ENCODE measurements at regions not wholly inside any gene's neighbourhood (a gene's known extent, or its start where the extent isn't known, plus 50 kb on each side); places are given as distances from the start of the nearest gene placed in this dataset.
A peak's percentile ranks its signal among the peaks of the same experiment; 100 is the strongest.

DNA sequence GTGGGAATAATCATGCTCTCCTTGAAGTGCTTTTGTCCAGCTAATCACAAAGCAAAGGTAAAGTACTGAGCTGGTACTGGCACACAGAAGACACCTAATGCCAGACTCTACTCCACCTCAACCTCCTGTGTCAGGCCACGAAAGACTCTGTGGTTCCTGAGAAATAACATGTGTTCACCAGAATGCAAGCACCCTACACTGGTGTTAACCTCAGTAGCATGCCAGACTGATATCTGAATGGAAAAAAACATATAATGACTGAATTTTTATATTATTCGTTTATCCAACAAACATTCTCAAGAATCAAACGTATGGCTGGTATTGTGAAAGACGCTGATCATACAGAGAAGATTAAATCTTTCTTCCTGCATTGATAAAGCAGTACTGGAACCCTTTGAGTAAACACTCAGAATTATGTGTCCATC lies 97.1 kb upstream of the IFNE start:
- H3K27ac Mint-ChIP-seq (ENCODE audit: unreplicated experiment): peak overlapping the region; percentile 91
- no peaks in the 10 kb centered on the region for H3K9me3 Mint-ChIP-seq (ENCODE audit: low read depth, unreplicated experiment)
- BruUV-seq (replicated peaks): no TSS peak
- no peaks in the 10 kb centered on the region for H3K27me3 Mint-ChIP-seq (ENCODE audit: unreplicated experiment)
- intact Hi-C loops (cut with micrococcal nuclease; ENCODE audit: unreplicated experiment): loop anchor here (2.0 kb wide), 1 partner anchor 14 kb away; no protein-coding TSS in a partner anchor
- CTCF ChIA-PET: no interaction called here
- TF ChIP-seq, protein P1, sequence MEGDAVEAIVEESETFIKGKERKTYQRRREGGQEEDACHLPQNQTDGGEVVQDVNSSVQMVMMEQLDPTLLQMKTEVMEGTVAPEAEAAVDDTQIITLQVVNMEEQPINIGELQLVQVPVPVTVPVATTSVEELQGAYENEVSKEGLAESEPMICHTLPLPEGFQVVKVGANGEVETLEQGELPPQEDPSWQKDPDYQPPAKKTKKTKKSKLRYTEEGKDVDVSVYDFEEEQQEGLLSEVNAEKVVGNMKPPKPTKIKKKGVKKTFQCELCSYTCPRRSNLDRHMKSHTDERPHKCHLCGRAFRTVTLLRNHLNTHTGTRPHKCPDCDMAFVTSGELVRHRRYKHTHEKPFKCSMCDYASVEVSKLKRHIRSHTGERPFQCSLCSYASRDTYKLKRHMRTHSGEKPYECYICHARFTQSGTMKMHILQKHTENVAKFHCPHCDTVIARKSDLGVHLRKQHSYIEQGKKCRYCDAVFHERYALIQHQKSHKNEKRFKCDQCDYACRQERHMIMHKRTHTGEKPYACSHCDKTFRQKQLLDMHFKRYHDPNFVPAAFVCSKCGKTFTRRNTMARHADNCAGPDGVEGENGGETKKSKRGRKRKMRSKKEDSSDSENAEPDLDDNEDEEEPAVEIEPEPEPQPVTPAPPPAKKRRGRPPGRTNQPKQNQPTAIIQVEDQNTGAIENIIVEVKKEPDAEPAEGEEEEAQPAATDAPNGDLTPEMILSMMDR (IDR thresholded peaks at IDR 0.05; ENCODE audit: unreplicated experiment): no peak
- H3K36me3 Mint-ChIP-seq (ENCODE audit: insufficient read depth, unreplicated experiment): peaks cover 50% of the 10 kb centered on the region
- DNase-seq: no peak
- peaks cover 32% of the 10 kb centered on the region for H3K4me1 Mint-ChIP-seq (ENCODE audit: low read depth, unreplicated experiment)
- peak overlapping the region; percentile 55 for H3K4me3 Mint-ChIP-seq (ENCODE audit: low read depth, unreplicated experiment)

DNA sequence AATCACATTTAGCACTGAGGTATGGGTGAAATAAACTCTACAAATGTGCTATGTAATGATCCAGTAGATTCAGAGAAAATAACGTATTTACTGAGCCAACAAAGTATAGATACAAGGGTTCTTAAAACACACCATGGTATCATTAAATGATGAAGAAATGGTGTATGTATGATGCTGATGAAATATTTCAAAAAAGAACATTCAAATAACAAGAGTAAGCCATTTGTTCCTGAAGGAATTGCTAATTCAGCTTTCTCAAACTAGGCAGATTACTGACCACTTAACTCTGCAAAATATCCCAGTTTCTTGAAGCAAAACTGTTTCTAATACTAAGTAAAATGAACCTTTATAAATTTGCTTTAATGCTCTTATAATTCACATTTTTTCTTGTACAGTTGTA lies 97.6 kb upstream of the IFNE start:
- DNase-seq: no peak
- H3K27me3 Mint-ChIP-seq (ENCODE audit: unreplicated experiment): no peaks in the 10 kb centered on the region
- BruUV-seq (replicated peaks): no TSS peak
- peaks cover 53% of the 10 kb centered on the region for H3K36me3 Mint-ChIP-seq (ENCODE audit: insufficient read depth, unreplicated experiment)
- H3K27ac Mint-ChIP-seq (ENCODE audit: unreplicated experiment): peak overlapping the region; percentile 91
- CTCF ChIA-PET: no interaction called here
- H3K4me3 Mint-ChIP-seq (ENCODE audit: low read depth, unreplicated experiment): peak overlapping the region; percentile 55
- intact Hi-C loops (cut with micrococcal nuclease; ENCODE audit: unreplicated experiment): loop anchor here (2.0 kb wide), 1 partner anchor 15 kb away; no protein-coding TSS in a partner anchor
- peaks cover 36% of the 10 kb centered on the region for H3K4me1 Mint-ChIP-seq (ENCODE audit: low read depth, unreplicated experiment)
- no peaks in the 10 kb centered on the region for H3K9me3 Mint-ChIP-seq (ENCODE audit: low read depth, unreplicated experiment)
- TF ChIP-seq, protein P1 (IDR thresholded peaks at IDR 0.05; ENCODE audit: unreplicated experiment): no peak

DNA sequence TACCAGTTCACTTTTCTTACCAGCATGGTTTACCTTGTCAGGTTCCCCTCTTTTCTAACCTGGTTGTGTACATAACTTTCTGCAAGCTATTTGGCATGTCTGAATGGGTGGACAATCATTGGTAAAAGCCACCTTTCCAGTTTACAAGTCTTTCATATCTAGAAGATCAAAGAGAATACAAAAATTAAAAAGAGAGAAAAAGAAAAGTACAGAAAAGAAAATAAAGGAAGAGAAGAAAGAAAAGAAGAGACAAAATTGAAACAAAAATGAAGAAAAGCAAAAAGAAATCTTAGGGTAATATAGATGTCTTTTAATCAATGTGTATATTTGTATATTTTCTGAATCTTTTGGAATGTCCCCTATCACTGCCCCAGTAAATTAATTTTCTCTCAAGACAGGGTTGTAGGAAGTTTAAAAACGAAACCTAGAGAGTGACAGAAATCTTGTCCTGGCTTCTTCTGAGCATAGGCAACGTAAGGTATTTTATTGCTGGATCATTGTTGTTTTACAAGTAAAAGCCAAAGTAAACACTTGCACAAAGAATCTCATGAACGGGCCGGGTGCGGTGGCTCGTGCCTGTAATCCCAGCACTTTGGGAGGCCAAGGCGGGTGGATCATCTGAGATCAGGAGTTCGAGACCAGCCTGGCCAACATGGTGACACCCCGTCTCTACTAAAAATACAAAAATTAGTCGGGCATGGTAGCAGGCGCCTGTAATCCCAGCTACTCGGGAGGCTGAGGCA lies 98.7 kb upstream of the IFNE start:
- Mint-ChIP-seq H3K27ac (ENCODE audit: unreplicated experiment) (peak overlapping the region; percentile 84), H3K27me3 (ENCODE audit: unreplicated experiment) (no peaks in the 10 kb centered on the region), H3K9me3 (ENCODE audit: low read depth, unreplicated experiment) (no peaks in the 10 kb centered on the region), H3K36me3 (ENCODE audit: insufficient read depth, unreplicated experiment) (peaks cover 60% of the 10 kb centered on the region), H3K4me1 (ENCODE audit: low read depth, unreplicated experiment) (peaks cover 45% of the 10 kb centered on the region), H3K4me3 (ENCODE audit: low read depth, unreplicated experiment) (peak overlapping the region; percentile 27)
- DNase-seq: peak; percentile 35
- TF ChIP-seq, protein P1 (IDR thresholded peaks at IDR 0.05; ENCODE audit: unreplicated experiment): no peak
- no TSS peak for BruUV-seq (replicated peaks)
- CTCF ChIA-PET: interaction anchor here (0.7 kb wide), 2 partner anchors 97 to 944 kb away, joined by 3 read pairs; no protein-coding TSS in a partner anchor
- intact Hi-C loops (cut with micrococcal nuclease; ENCODE audit: unreplicated experiment): no loop called here

DNA sequence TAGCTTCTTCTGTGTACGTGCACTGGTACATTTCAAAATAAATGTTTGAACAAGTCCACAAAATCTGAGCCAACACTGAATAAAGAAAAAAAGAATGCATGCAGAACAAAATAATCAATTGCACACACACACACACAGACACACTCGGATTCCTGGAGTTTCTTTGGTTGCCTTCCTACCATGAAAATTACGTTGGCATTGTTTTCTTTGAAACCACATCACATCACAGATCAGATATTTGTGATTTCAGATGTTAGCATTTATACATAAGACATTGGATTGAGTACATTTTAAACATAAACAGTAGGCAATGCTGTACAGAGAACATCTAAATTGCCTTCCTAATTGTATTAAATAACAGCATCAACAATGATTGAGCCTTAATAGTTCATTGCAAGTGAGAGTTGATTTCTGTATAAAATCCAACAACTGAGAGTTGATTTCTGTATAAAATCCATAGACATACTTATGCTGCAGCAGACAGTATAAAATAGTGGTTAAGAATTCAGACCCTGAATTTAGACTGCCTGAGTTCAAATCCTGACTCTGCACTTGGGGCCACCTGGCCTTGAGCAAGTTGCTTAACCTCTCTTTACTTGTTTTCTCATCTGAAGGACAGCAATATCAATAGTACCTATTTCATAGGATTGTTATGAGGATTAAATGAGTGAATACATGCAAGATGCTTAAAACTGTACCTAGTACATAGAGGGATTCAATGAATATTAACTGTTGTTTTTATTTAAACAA lies 101.7 kb upstream of the IFNE start:
- no peak for DNase-seq
- Mint-ChIP-seq H3K36me3 (ENCODE audit: insufficient read depth, unreplicated experiment) (peaks cover 52% of the 10 kb centered on the region), H3K9me3 (ENCODE audit: low read depth, unreplicated experiment) (no peaks in the 10 kb centered on the region), H3K27ac (ENCODE audit: unreplicated experiment) (peak overlapping the region; percentile 92), H3K27me3 (ENCODE audit: unreplicated experiment) (no peaks in the 10 kb centered on the region), H3K4me3 (ENCODE audit: low read depth, unreplicated experiment) (peak overlapping the region; percentile 63), H3K4me1 (ENCODE audit: low read depth, unreplicated experiment) (peaks cover 42% of the 10 kb centered on the region)
- BruUV-seq (replicated peaks): no TSS peak
- TF ChIP-seq, protein P1 (IDR thresholded peaks at IDR 0.05; ENCODE audit: unreplicated experiment): no peak
- intact Hi-C loops (cut with micrococcal nuclease; ENCODE audit: unreplicated experiment): no loop called here
- CTCF ChIA-PET: interaction anchor here (0.7 kb wide), 1 partner anchor 89 kb away, joined by 3 read pairs; no protein-coding TSS in a partner anchor

Data from Calu3 (cell line).